ENCODE measurements at regions not wholly inside any gene's neighbourhood (a gene's known extent, or its start where the extent isn't known, plus 50 kb on each side); places are given as distances from the start of the nearest gene placed in this dataset.

DNA sequence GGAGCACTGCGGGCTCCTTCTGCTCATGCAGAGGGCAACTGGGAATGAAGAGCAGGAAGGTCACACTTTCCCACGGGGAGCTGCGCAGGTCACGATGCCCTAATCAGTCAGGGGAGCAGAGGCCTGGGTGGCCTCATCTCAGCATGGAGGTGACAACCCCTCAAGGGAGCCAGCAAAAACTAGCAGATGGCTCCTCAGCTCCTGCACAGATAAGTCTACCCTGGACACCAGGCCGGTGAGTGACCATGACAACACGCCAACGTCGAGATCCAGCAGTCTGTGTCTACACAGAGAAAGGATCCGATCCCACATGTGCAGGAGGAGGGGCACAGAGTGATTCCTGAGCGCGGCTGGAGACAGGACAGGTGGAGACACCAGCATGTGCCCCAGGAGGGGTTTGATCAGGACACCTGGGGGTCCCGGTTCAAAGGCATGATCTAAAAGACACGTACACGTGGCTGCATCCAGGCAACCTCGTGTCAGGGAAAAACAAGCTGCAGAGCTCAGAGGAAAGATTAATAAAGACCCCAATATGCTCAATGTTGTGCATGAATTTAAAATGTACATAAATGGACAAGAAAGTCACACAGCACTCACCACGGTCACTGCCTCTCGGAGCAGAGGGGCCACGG lies 153.7 kb upstream of the SFSWAP start:
- TF ChIP-seq CTCF (IDR thresholded peaks at IDR 0.05) (no peak), POLR2A (IDR thresholded peaks at IDR 0.05) (no peak)
